ENCODE measurements at regions not wholly inside any gene's neighbourhood (a gene's known extent, or its start where the extent isn't known, plus 50 kb on each side); places are given as distances from the start of the nearest gene placed in this dataset.

DNA sequence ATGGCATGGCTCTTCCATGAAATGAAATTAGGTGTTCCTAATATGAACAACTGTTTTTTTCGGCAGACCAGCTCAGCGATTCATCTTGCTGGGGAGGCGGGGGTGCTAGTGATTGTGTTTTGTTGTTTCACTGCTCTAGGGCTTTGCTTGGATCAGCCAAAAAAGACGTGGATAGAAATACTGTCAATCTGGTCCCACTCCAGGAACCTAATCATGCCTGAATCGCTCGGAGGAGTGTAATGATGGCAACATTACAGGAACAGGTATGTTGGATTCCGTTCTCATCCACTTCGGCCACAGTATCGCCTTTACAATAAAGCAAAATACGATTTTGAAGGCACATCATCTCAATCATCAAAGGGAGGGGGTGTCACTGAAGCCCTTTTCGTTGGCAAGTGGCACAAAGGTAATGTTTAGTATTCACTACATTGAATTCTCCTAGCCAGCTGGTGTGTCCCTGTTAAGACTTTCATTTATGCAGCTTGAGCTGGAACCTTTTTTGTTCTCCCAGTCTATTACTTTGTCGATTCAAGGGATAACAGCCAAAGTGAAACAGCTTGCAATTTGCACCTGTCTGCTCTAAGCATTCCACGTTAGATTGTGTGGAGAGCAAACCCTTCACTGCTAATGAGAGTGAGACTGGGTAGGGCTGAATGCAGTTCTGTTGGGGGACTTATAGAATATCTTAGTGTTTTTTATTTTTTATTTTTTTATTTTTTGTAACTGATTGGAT lies 477.7 kb downstream of the TFAP2A start:
- Histone ChIP-seq H3K4me1 (ENCODE audit: control insufficient read depth in 4 of 4, insufficient read depth in 4 of 4, low read length in 3 of 4) (no peaks in the 10 kb centered on the region), H3K4me3 (ENCODE audit: low read depth in 1 of 3, low read length in 3 of 3) (no peak overlapping the region), H3K27ac (ENCODE audit: low read depth in 1 of 2, low read length in 2 of 2) (no peak overlapping the region), H3K27me3 (ENCODE audit: control insufficient read depth in 4 of 4, insufficient read depth in 4 of 4, low read length in 3 of 4) (no peaks in the 10 kb centered on the region), H3K9ac (ENCODE audit: low read depth in 1 of 2, low read length in 2 of 2) (no peak overlapping the region), H3K36me3 (ENCODE audit: control insufficient read depth in 4 of 4, insufficient read depth in 3 of 4, low read depth in 1 of 4, low read length in 3 of 4) (no peaks in the 10 kb centered on the region), H3K9me3 (ENCODE audit: control insufficient read depth in 4 of 4, low read length in 3 of 4) (no peaks in the 10 kb centered on the region)
- whole genome bisulfite sequencing = 83% methylated on average over 13 of the region's 13 CpGs
- TF ChIP-seq, protein P1, sequence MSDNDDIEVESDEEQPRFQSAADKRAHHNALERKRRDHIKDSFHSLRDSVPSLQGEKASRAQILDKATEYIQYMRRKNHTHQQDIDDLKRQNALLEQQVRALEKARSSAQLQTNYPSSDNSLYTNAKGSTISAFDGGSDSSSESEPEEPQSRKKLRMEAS (IDR thresholded peaks at IDR 0.05) = no peak
- no peak for TF ChIP-seq NR2F2 (IDR thresholded peaks at IDR 0.05)
- no peak for TF ChIP-seq RAD21 (IDR thresholded peaks at IDR 0.05)
- no peak for TF ChIP-seq SP1 (IDR thresholded peaks at IDR 0.05)
- DNase-seq (ENCODE audit: low spot score) = no peak

DNA sequence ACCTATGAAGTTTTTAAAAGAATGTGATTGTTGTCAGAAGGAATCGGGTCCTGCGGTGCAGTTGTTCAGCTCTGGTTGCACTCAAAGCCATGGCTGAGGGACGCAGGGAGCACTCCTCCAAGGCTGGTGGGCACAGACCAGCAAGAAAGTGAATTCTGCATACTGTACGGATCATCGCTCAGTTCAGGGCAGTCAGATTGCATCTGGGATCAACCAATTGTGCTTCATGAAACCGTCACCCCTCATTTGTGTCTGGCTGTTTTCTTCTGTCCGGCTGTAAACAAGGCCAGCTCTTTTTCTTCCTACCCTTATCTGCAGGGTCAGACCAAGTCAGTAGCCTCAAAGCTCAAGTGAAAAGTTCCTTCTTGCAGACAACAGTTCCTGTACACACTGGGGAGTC lies 478.3 kb downstream of the TFAP2A start:
- Histone ChIP-seq H3K9ac (ENCODE audit: low read depth in 1 of 2, low read length in 2 of 2) (no peak overlapping the region), H3K36me3 (ENCODE audit: control insufficient read depth in 4 of 4, insufficient read depth in 3 of 4, low read depth in 1 of 4, low read length in 3 of 4) (no peaks in the 10 kb centered on the region), H3K27ac (ENCODE audit: low read depth in 1 of 2, low read length in 2 of 2) (no peak overlapping the region), H3K4me1 (ENCODE audit: control insufficient read depth in 4 of 4, insufficient read depth in 4 of 4, low read length in 3 of 4) (no peaks in the 10 kb centered on the region), H3K4me3 (ENCODE audit: low read depth in 1 of 3, low read length in 3 of 3) (no peak overlapping the region), H3K9me3 (ENCODE audit: control insufficient read depth in 4 of 4, low read length in 3 of 4) (no peaks in the 10 kb centered on the region), H3K27me3 (ENCODE audit: control insufficient read depth in 4 of 4, insufficient read depth in 4 of 4, low read length in 3 of 4) (no peaks in the 10 kb centered on the region)
- no peak for DNase-seq (ENCODE audit: low spot score)
- TF ChIP-seq EGR1 (IDR thresholded peaks at IDR 0.05; ENCODE audit: low read depth in 2 of 2) (no peak), FOXA1 (IDR thresholded peaks at IDR 0.05) (no peak), TAF1 (conservative IDR thresholded peaks at IDR 0.05) (no peak), JUND (IDR thresholded peaks at IDR 0.05) (no peak), SP1 (IDR thresholded peaks at IDR 0.05) (no peak), RAD21 (IDR thresholded peaks at IDR 0.05) (no peak)
- TF ChIP-seq, protein P2, sequence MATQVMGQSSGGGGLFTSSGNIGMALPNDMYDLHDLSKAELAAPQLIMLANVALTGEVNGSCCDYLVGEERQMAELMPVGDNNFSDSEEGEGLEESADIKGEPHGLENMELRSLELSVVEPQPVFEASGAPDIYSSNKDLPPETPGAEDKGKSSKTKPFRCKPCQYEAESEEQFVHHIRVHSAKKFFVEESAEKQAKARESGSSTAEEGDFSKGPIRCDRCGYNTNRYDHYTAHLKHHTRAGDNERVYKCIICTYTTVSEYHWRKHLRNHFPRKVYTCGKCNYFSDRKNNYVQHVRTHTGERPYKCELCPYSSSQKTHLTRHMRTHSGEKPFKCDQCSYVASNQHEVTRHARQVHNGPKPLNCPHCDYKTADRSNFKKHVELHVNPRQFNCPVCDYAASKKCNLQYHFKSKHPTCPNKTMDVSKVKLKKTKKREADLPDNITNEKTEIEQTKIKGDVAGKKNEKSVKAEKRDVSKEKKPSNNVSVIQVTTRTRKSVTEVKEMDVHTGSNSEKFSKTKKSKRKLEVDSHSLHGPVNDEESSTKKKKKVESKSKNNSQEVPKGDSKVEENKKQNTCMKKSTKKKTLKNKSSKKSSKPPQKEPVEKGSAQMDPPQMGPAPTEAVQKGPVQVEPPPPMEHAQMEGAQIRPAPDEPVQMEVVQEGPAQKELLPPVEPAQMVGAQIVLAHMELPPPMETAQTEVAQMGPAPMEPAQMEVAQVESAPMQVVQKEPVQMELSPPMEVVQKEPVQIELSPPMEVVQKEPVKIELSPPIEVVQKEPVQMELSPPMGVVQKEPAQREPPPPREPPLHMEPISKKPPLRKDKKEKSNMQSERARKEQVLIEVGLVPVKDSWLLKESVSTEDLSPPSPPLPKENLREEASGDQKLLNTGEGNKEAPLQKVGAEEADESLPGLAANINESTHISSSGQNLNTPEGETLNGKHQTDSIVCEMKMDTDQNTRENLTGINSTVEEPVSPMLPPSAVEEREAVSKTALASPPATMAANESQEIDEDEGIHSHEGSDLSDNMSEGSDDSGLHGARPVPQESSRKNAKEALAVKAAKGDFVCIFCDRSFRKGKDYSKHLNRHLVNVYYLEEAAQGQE (IDR thresholded peaks at IDR 0.05) = no peak
- 77% methylated on average over 7 of the region's 7 CpGs for WGBS

DNA sequence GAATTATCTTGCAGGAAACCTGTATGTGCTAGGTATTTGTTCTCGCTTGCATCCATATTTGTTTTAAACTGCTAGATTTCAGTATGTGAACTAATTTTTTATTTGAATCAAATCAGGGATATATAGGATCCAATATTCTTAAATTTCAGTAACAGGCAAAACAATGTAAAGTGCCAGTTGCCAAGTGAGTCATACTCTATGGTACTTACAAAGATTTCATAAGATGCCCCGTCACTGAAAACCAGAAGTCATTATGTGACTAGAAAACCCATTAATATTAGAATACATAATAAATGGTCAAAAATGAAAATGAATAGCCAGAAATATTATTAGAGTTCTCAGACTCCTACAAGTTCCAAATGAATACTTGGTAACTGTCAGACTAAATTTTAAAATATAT lies 481.2 kb downstream of the TFAP2A start:
- DNase-seq (ENCODE audit: low spot score) = no peak
- no peaks in the 10 kb centered on the region for H3K9me3 ChIP-seq (ENCODE audit: control insufficient read depth in 4 of 4, low read length in 3 of 4)
- H3K4me3 ChIP-seq (ENCODE audit: low read depth in 1 of 3, low read length in 3 of 3) = no peak overlapping the region
- TF ChIP-seq, protein P3, sequence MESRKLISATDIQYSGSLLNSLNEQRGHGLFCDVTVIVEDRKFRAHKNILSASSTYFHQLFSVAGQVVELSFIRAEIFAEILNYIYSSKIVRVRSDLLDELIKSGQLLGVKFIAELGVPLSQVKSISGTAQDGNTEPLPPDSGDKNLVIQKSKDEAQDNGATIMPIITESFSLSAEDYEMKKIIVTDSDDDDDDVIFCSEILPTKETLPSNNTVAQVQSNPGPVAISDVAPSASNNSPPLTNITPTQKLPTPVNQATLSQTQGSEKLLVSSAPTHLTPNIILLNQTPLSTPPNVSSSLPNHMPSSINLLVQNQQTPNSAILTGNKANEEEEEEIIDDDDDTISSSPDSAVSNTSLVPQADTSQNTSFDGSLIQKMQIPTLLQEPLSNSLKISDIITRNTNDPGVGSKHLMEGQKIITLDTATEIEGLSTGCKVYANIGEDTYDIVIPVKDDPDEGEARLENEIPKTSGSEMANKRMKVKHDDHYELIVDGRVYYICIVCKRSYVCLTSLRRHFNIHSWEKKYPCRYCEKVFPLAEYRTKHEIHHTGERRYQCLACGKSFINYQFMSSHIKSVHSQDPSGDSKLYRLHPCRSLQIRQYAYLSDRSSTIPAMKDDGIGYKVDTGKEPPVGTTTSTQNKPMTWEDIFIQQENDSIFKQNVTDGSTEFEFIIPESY (IDR thresholded peaks at IDR 0.05) = no peak
- TF ChIP-seq RXRA (IDR thresholded peaks at IDR 0.05) (no peak), FOXA2 (IDR thresholded peaks at IDR 0.05) (no peak), JUND (IDR thresholded peaks at IDR 0.05) (no peak), GABPA (IDR thresholded peaks at IDR 0.05 in 1 of 2, conservative IDR thresholded peaks at IDR 0.05 in 1 of 2) (no peak), YY1 (IDR thresholded peaks at IDR 0.05) (no peak)
- H3K36me3 ChIP-seq (ENCODE audit: control insufficient read depth in 4 of 4, insufficient read depth in 3 of 4, low read depth in 1 of 4, low read length in 3 of 4) = no peaks in the 10 kb centered on the region
- H3K27me3 ChIP-seq (ENCODE audit: control insufficient read depth in 4 of 4, insufficient read depth in 4 of 4, low read length in 3 of 4) = no peaks in the 10 kb centered on the region
- no peak overlapping the region for H3K9ac ChIP-seq (ENCODE audit: low read depth in 1 of 2, low read length in 2 of 2)
- no peak overlapping the region for H3K27ac ChIP-seq (ENCODE audit: low read depth in 1 of 2, low read length in 2 of 2)
- H3K4me1 ChIP-seq (ENCODE audit: control insufficient read depth in 4 of 4, insufficient read depth in 4 of 4, low read length in 3 of 4) = no peaks in the 10 kb centered on the region
- WGBS = 87% methylated on average over 2 of the region's 2 CpGs

Data from liver (tissue), 7 donors.